Astrocyte of the cerebellum (primary cell): ENCODE measurements at regions not wholly inside any gene's neighbourhood (a gene's known extent, or its start where the extent isn't known, plus 50 kb on each side); places are given as distances from the start of the nearest gene placed in this dataset.

ENCODE experiments used
- DNase-seq: peaks from one replicate; pipeline ENCODE4 v3.0.0-alpha.2; 2011; ENCODE audit warnings: low read depth
- H3K4me3 ChIP-seq: 2 replicates; pipeline ENCODE4 v1.5.1; 2011; ENCODE audit warnings: mild to moderate bottlenecking, low read depth, low read length, moderate library complexity
- CTCF ChIP-seq: IDR thresholded peaks from 2 replicates; pipeline ENCODE4 v1.5.1; 2012; ENCODE audit warnings: low read length, low read depth, moderate library complexity, mild to moderate bottlenecking; ENCODE audit errors: missing control alignments
- in situ Hi-C: cut with HindIII; loops from 2 replicates; pipeline ENCODE4 v1.10.0; 2017; ENCODE audit warnings: low sequenced_read_pairs

GRCh38 chr2:195488567-195488966 lies 168.5 kb upstream of the SLC39A10 start:
- no peak for TF ChIP-seq CTCF
- in situ Hi-C loops = no loop called here
- no peak for DNase-seq
- no peak overlapping the region for H3K4me3 ChIP-seq

- H3K4me3 ChIP-seq = no peak overlapping the region
- in situ Hi-C loops = no loop called here
- DNase-seq = peak; percentile 23
- no peak for TF ChIP-seq CTCF
These were observed 169.9 kb upstream of the SLC39A10 start for GRCh38 chr2:195486987-195487644.

GRCh38 chr2:195486520-195486919 lies 170.5 kb upstream of the SLC39A10 start:
- no peak for DNase-seq
- no peak overlapping the region for H3K4me3 ChIP-seq
- no peak for TF ChIP-seq CTCF
- in situ Hi-C loops = no loop called here

GRCh38 chr2:195482010-195482409 lies 175.0 kb upstream of the SLC39A10 start:
- in situ Hi-C loops = no loop called here
- no peak for TF ChIP-seq CTCF
- no peak for DNase-seq
- H3K4me3 ChIP-seq = no peak overlapping the region

- no peak for TF ChIP-seq CTCF
- in situ Hi-C loops = no loop called here
- DNase-seq = peak; percentile 51
- H3K4me3 ChIP-seq = no peak overlapping the region
These were observed 176.9 kb upstream of the SLC39A10 start for GRCh38 chr2:195480121-195480520.

- no peak overlapping the region for H3K4me3 ChIP-seq
- in situ Hi-C loops = no loop called here
- TF ChIP-seq CTCF = no peak
- DNase-seq = no peak
These were observed 177.6 kb upstream of the SLC39A10 start for GRCh38 chr2:195479407-195479806.
